ENCODE measurements at regions not wholly inside any gene's neighbourhood (a gene's known extent, or its start where the extent isn't known, plus 50 kb on each side); places are given as distances from the start of the nearest gene placed in this dataset.

DNA sequence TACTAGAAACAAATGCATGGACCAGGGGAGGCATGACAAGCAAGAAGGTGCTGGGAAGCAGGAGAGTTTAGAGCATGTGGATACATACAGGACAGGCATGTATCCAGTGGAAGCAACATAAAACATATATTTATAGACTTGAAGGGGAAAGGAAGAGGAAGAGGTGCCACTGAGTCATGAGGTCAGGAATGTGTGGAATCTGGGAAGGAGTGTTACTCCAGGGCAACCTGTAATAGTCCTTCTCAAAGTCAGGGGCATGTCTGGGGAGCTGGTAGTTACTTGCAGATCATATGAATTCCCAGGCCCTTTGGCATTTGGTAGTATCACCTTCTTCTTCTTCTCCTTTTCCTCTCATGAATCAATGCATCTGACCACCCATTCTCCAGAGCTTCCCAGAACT lies 246.6 kb downstream of the XPNPEP1 start:
- TF ChIP-seq, protein P1, sequence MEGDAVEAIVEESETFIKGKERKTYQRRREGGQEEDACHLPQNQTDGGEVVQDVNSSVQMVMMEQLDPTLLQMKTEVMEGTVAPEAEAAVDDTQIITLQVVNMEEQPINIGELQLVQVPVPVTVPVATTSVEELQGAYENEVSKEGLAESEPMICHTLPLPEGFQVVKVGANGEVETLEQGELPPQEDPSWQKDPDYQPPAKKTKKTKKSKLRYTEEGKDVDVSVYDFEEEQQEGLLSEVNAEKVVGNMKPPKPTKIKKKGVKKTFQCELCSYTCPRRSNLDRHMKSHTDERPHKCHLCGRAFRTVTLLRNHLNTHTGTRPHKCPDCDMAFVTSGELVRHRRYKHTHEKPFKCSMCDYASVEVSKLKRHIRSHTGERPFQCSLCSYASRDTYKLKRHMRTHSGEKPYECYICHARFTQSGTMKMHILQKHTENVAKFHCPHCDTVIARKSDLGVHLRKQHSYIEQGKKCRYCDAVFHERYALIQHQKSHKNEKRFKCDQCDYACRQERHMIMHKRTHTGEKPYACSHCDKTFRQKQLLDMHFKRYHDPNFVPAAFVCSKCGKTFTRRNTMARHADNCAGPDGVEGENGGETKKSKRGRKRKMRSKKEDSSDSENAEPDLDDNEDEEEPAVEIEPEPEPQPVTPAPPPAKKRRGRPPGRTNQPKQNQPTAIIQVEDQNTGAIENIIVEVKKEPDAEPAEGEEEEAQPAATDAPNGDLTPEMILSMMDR (IDR thresholded peaks at IDR 0.05), result no peak
- TF ChIP-seq POLR2A (IDR thresholded peaks at IDR 0.05; ENCODE audit: low read length), result no peak
- TF ChIP-seq MAFK (IDR thresholded peaks at IDR 0.05; ENCODE audit: partially characterized antibody), result no peak
- TF ChIP-seq HOXB13 (CRISPR knock-in tag; IDR thresholded peaks at IDR 0.05; ENCODE audit: low read depth), result no peak
- no peak for TF ChIP-seq SMC3 (IDR thresholded peaks at IDR 0.05)
- TF ChIP-seq, protein P2, sequence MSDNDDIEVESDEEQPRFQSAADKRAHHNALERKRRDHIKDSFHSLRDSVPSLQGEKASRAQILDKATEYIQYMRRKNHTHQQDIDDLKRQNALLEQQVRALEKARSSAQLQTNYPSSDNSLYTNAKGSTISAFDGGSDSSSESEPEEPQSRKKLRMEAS (IDR thresholded peaks at IDR 0.05), result no peak
- TF ChIP-seq, protein P3, sequence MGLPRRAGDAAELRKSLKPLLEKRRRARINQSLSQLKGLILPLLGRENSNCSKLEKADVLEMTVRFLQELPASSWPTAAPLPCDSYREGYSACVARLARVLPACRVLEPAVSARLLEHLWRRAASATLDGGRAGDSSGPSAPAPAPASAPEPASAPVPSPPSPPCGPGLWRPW (IDR thresholded peaks at IDR 0.05), result no peak
- no peak for TF ChIP-seq RAD21 (conservative IDR thresholded peaks at IDR 0.05 in 1 of 2, IDR thresholded peaks at IDR 0.05 in 1 of 2)
- TF ChIP-seq ZNF302 (CRISPR knock-in tag; IDR thresholded peaks at IDR 0.05), result no peak
- TF ChIP-seq BHLHE40 (IDR thresholded peaks at IDR 0.05; ENCODE audit: low read depth, low read length), result no peak
